Adrenal gland (tissue), 5 donors: ENCODE measurements at regions not wholly inside any gene's neighbourhood (a gene's known extent, or its start where the extent isn't known, plus 50 kb on each side); places are given as distances from the start of the nearest gene placed in this dataset.

ENCODE experiments used
- CTCF ChIP-seq, 6 experiments: fragments of 450-650 bp in 4 of 6; fragments of 200-600 bp in 2 of 6; sonication (generic) in 1 of 6; IDR thresholded peaks; 1 replicate in 5 of 6; 2 replicates in 1 of 6; pipeline versions ENCODE4 v1.5.1 to v1.8.0; 2016 to 2021; ENCODE audit warnings: antibody characterized with exemption in 6 of 6, mild to moderate bottlenecking in 2 of 6, moderate library complexity in 1 of 6
- POLR2A ChIP-seq, 2 donors: fragments of 450-650 bp; IDR thresholded peaks; one replicate each; pipeline ENCODE4 v1.6.1; 2017; ENCODE audit warnings: antibody characterized with exemption in 2 of 2, mild to moderate bottlenecking in 2 of 2, moderate library complexity in 1 of 2
- donor health status: DM: no; HTN: no; CAD: no.

- no peak for TF ChIP-seq CTCF (IDR thresholded peaks at IDR 0.05)
- no peak for TF ChIP-seq POLR2A (IDR thresholded peaks at IDR 0.05)
These were observed 65.1 kb upstream of the LCTL start for GRCh38 chr15:66630801-66631351.
